HG02678 (cell line): ENCODE measurements at regions not wholly inside any gene's neighbourhood (a gene's known extent, or its start where the extent isn't known, plus 50 kb on each side); places are given as distances from the start of the nearest gene placed in this dataset.
"Not testable (repeated sequence)": the region's sequence is repeated elsewhere in the genome, so short reads cannot be mapped to it uniquely, and the experiment has no call there.

Experiments
- ATAC-seq: cut with Tn5 transposase; IDR thresholded peaks from one replicate; pipeline ENCODE4 v1.9.1; 2021; ENCODE audit warnings: mild to moderate bottlenecking, moderate library complexity; ENCODE audit not compliant: unreplicated experiment

GRCh38 chr1:166602801-166603200 lies 236.5 kb upstream of the POGK start:
- ATAC-seq: not testable (repeated sequence)

GRCh38 chr1:166603296-166603695 lies 236.0 kb upstream of the POGK start:
- ATAC-seq: no peak

- ATAC-seq: no peak
These were observed 234.1 kb upstream of the POGK start for GRCh38 chr1:166605137-166605536.

GRCh38 chr1:166612886-166613285 lies 226.4 kb upstream of the POGK start:
- no peak for ATAC-seq

GRCh38 chr1:166616206-166616605 lies 223.1 kb upstream of the POGK start:
- ATAC-seq: no peak

GRCh38 chr1:166626711-166627110 lies 212.6 kb upstream of the POGK start:
- no peak for ATAC-seq

- no peak for ATAC-seq
These were observed 211.7 kb upstream of the POGK start for GRCh38 chr1:166627558-166627957.

- no peak for ATAC-seq
These were observed 211.0 kb upstream of the POGK start for GRCh38 chr1:166628259-166628658.

- no peak for ATAC-seq
These were observed 209.3 kb upstream of the POGK start for GRCh38 chr1:166629946-166630345.

GRCh38 chr1:166630369-166630768 lies 208.9 kb upstream of the POGK start:
- ATAC-seq: no peak

- no peak for ATAC-seq
These were observed 201.1 kb upstream of the POGK start for GRCh38 chr1:166638137-166638536.

- ATAC-seq: not testable (repeated sequence)
These were observed 182.0 kb upstream of the POGK start for GRCh38 chr1:166657228-166657627.

- ATAC-seq: not testable (repeated sequence)
These were observed 172.5 kb upstream of the POGK start for GRCh38 chr1:166666790-166667189.

- not testable (repeated sequence) for ATAC-seq
These were observed 171.7 kb upstream of the POGK start for GRCh38 chr1:166667600-166667999.

GRCh38 chr1:166671627-166672026 lies 167.6 kb upstream of the POGK start:
- no peak for ATAC-seq

- no peak for ATAC-seq
These were observed 165.6 kb upstream of the POGK start for GRCh38 chr1:166673722-166674121.

GRCh38 chr1:166675213-166675612 lies 164.1 kb upstream of the POGK start:
- ATAC-seq: no peak

GRCh38 chr1:166676981-166677380 lies 162.3 kb upstream of the POGK start:
- no peak for ATAC-seq

- no peak for ATAC-seq
These were observed 159.9 kb upstream of the POGK start for GRCh38 chr1:166679369-166679768.

GRCh38 chr1:166682588-166682987 lies 156.7 kb upstream of the POGK start:
- no peak for ATAC-seq

GRCh38 chr1:166684669-166685068 lies 154.6 kb upstream of the POGK start:
- not testable (repeated sequence) for ATAC-seq

GRCh38 chr1:166685200-166685599 lies 154.1 kb upstream of the POGK start:
- ATAC-seq: no peak

GRCh38 chr1:166685891-166686290 lies 153.4 kb upstream of the POGK start:
- ATAC-seq: not testable (repeated sequence)

GRCh38 chr1:166690596-166690995 lies 148.7 kb upstream of the POGK start:
- ATAC-seq: not testable (repeated sequence)
